ENCODE measurements at regions not wholly inside any gene's neighbourhood (a gene's known extent, or its start where the extent isn't known, plus 50 kb on each side); places are given as distances from the start of the nearest gene placed in this dataset.
"Not testable (repeated sequence)": the region's sequence is repeated elsewhere in the genome, so short reads cannot be mapped to it uniquely, and the experiment has no call there.

GRCh38 chr19:13646758-13647157, 117.6 kb upstream of the MRI1 start:
- DNase-seq: no peak

GRCh38 chr19:13644645-13645044, 119.7 kb upstream of the MRI1 start:
- DNase-seq: no peak

- no peak for DNase-seq
Observed at GRCh38 chr19:13640611-13641010, 123.7 kb upstream of the MRI1 start.

- no peak for DNase-seq
Observed at GRCh38 chr19:13639342-13639929, 124.9 kb upstream of the MRI1 start.

GRCh38 chr19:13637664-13638063, 126.7 kb upstream of the MRI1 start:
- no peak for DNase-seq

GRCh38 chr19:13634658-13635057, 128.4 kb upstream of the CACNA1A start:
- no peak for DNase-seq

- DNase-seq: no peak
Observed at GRCh38 chr19:13633522-13633922, 127.2 kb upstream of the CACNA1A start.

GRCh38 chr19:13633109-13633508, 126.8 kb upstream of the CACNA1A start:
- DNase-seq: no peak

GRCh38 chr19:13632164-13632563, 125.9 kb upstream of the CACNA1A start:
- not testable (repeated sequence) for DNase-seq

GRCh38 chr19:13629687-13630357, 123.5 kb upstream of the CACNA1A start:
- DNase-seq: no peak

GRCh38 chr19:13627531-13627930, 121.3 kb upstream of the CACNA1A start:
- DNase-seq: no peak

GRCh38 chr19:13623716-13624710, 117.7 kb upstream of the CACNA1A start:
- DNase-seq: no peak

GRCh38 chr19:13622766-13623715, 116.8 kb upstream of the CACNA1A start:
- no peak for DNase-seq

GRCh38 chr19:13621413-13621812, 115.1 kb upstream of the CACNA1A start:
- DNase-seq: no peak

- no peak for DNase-seq
Observed at GRCh38 chr19:13619203-13619632, 112.9 kb upstream of the CACNA1A start.

GRCh38 chr19:13615890-13616289, 109.6 kb upstream of the CACNA1A start:
- DNase-seq: no peak

GRCh38 chr19:13613447-13613846, 107.2 kb upstream of the CACNA1A start:
- no peak for DNase-seq

GRCh38 chr19:13611596-13611995, 105.3 kb upstream of the CACNA1A start:
- DNase-seq: no peak

- no peak for DNase-seq
Observed at GRCh38 chr19:13610039-13610691, 103.9 kb upstream of the CACNA1A start.

- DNase-seq: no peak
Observed at GRCh38 chr19:13606156-13606555, 99.9 kb upstream of the CACNA1A start.

- DNase-seq: no peak
Observed at GRCh38 chr19:13604902-13605586, 98.8 kb upstream of the CACNA1A start.
